ENCODE measurements at regions not wholly inside any gene's neighbourhood (a gene's known extent, or its start where the extent isn't known, plus 50 kb on each side); places are given as distances from the start of the nearest gene placed in this dataset.

- Mint-ChIP-seq H3K4me3 (ENCODE audit: unreplicated experiment) (no peak overlapping the region), H3K9me3 (ENCODE audit: unreplicated experiment) (no peaks in the 10 kb centered on the region), H3K27ac (ENCODE audit: low read depth, unreplicated experiment) (no peak overlapping the region), H3K27me3 (ENCODE audit: insufficient read depth, unreplicated experiment) (no peaks in the 10 kb centered on the region), H3K4me1 (ENCODE audit: insufficient read depth, unreplicated experiment) (peaks cover 8% of the 10 kb centered on the region), H3K36me3 (ENCODE audit: insufficient read depth, unreplicated experiment) (no peaks in the 10 kb centered on the region)
- POLR2A ChIA-PET: no interaction called here
- no peak for DNase-seq (ENCODE audit: unreplicated experiment)
- CTCF ChIA-PET: no interaction called here
- no TSS peak for BruUV-seq (replicated peaks)
- no peak for TF ChIP-seq CTCF (IDR thresholded peaks at IDR 0.05; ENCODE audit: unreplicated experiment)
- intact Hi-C loops (cut with micrococcal nuclease): no loop called here
These were observed 678.6 kb downstream of the IQCM start for GRCh38 chr4:149136951-149137620.

GRCh38 chr4:149135062-149135461 lies 680.6 kb downstream of the IQCM start:
- BruUV-seq (replicated peaks): no TSS peak
- POLR2A ChIA-PET: no interaction called here
- H3K4me1 Mint-ChIP-seq (ENCODE audit: insufficient read depth, unreplicated experiment): no peaks in the 10 kb centered on the region
- H3K4me3 Mint-ChIP-seq (ENCODE audit: unreplicated experiment): no peak overlapping the region
- H3K27me3 Mint-ChIP-seq (ENCODE audit: insufficient read depth, unreplicated experiment): no peaks in the 10 kb centered on the region
- no peak for TF ChIP-seq CTCF (IDR thresholded peaks at IDR 0.05; ENCODE audit: unreplicated experiment)
- no peaks in the 10 kb centered on the region for H3K9me3 Mint-ChIP-seq (ENCODE audit: unreplicated experiment)
- H3K27ac Mint-ChIP-seq (ENCODE audit: low read depth, unreplicated experiment): no peak overlapping the region
- CTCF ChIA-PET: no interaction called here
- intact Hi-C loops (cut with micrococcal nuclease): no loop called here
- H3K36me3 Mint-ChIP-seq (ENCODE audit: insufficient read depth, unreplicated experiment): no peaks in the 10 kb centered on the region
- no peak for DNase-seq (ENCODE audit: unreplicated experiment)

DNA sequence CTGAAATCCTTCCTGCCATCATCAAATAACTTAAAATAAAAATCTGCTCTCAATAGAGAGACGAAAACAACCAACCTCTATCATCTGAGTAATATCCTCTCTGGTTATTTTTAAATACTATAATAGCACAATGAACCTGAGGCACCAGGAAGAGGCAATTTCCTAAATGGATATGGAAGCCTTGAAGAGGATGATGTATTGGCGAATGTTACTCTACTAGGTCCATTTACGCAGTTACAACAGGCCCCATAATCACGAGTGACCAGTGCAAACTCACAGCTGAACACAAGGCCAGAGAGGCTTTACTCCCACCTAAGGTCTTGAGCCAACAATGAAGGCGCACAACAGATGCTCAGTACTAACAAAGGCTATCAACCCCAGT lies 678.8 kb upstream of the NR3C2 start:
- H3K9me3 Mint-ChIP-seq (ENCODE audit: unreplicated experiment): no peaks in the 10 kb centered on the region
- H3K27me3 Mint-ChIP-seq (ENCODE audit: insufficient read depth, unreplicated experiment): no peaks in the 10 kb centered on the region
- intact Hi-C loops (cut with micrococcal nuclease): no loop called here
- H3K4me3 Mint-ChIP-seq (ENCODE audit: unreplicated experiment): no peak overlapping the region
- ChIA-PET CTCF (interaction anchor here (1.2 kb wide), 1 partner anchor 17 kb away, joined by 3 read pairs; no protein-coding TSS in a partner anchor), POLR2A (no interaction called here)
- H3K4me1 Mint-ChIP-seq (ENCODE audit: insufficient read depth, unreplicated experiment): no peaks in the 10 kb centered on the region
- TF ChIP-seq CTCF (IDR thresholded peaks at IDR 0.05; ENCODE audit: unreplicated experiment): no peak
- H3K27ac Mint-ChIP-seq (ENCODE audit: low read depth, unreplicated experiment): no peak overlapping the region
- H3K36me3 Mint-ChIP-seq (ENCODE audit: insufficient read depth, unreplicated experiment): no peaks in the 10 kb centered on the region
- no TSS peak for BruUV-seq (replicated peaks)
- no peak for DNase-seq (ENCODE audit: unreplicated experiment)

- Mint-ChIP-seq H3K9me3 (ENCODE audit: unreplicated experiment) (peaks cover 1% of the 10 kb centered on the region), H3K27ac (ENCODE audit: low read depth, unreplicated experiment) (no peak overlapping the region), H3K36me3 (ENCODE audit: insufficient read depth, unreplicated experiment) (no peaks in the 10 kb centered on the region), H3K4me3 (ENCODE audit: unreplicated experiment) (no peak overlapping the region), H3K4me1 (ENCODE audit: insufficient read depth, unreplicated experiment) (no peaks in the 10 kb centered on the region), H3K27me3 (ENCODE audit: insufficient read depth, unreplicated experiment) (no peaks in the 10 kb centered on the region)
- DNase-seq (ENCODE audit: unreplicated experiment): no peak
- ChIA-PET CTCF (no interaction called here), POLR2A (no interaction called here)
- no peak for TF ChIP-seq CTCF (IDR thresholded peaks at IDR 0.05; ENCODE audit: unreplicated experiment)
- no TSS peak for BruUV-seq (replicated peaks)
- intact Hi-C loops (cut with micrococcal nuclease): no loop called here
These were observed 678.3 kb upstream of the NR3C2 start for GRCh38 chr4:149120331-149121022.
